CD8-positive, alpha-beta memory T cell (primary cell): ENCODE measurements at regions not wholly inside any gene's neighbourhood (a gene's known extent, or its start where the extent isn't known, plus 50 kb on each side); places are given as distances from the start of the nearest gene placed in this dataset.

Source experiments
- CTCF ChIA-PET: fragments of 350-600 bp; sonication (Branson Sonifier 250); formaldehyde crosslinking; loops from one replicate; lab custom pipeline; 2021; ENCODE audit warnings: antibody characterized with exemption; lab: Charles Lee
- POLR2A ChIA-PET: fragments of 350-600 bp; sonication (Branson Sonifier 250); formaldehyde crosslinking; loops from one replicate; lab custom pipeline; 2021; ENCODE audit warnings: antibody characterized with exemption; lab: Charles Lee
- DNase-seq, 5 donors: peaks; one replicate each; pipeline versions ENCODE4 v3.0.0 to v3.0.0-alpha.2; 2020 to 2022; ENCODE audit warnings: mixed read lengths in 1 of 5
- H3K27ac ChIP-seq: one replicate; pipeline ENCODE4 v1.7.0; 2013; ENCODE audit warnings: low read depth, mild to moderate bottlenecking, low read length, moderate library complexity
- H3K27me3 ChIP-seq: 2 replicates; pipeline ENCODE4 v1.7.0; 2013; ENCODE audit warnings: low read length, mild to moderate bottlenecking; ENCODE audit not compliant: insufficient read depth, poor library complexity, severe bottlenecking
- H3K36me3 ChIP-seq: 2 replicates; pipeline ENCODE4 v1.7.0; 2013; ENCODE audit warnings: mild to moderate bottlenecking, low read length, moderate library complexity; ENCODE audit not compliant: insufficient read depth
- H3K4me1 ChIP-seq: 2 replicates; pipeline ENCODE4 v1.7.0; 2013; ENCODE audit warnings: mild to moderate bottlenecking, low read length, moderate library complexity; ENCODE audit not compliant: insufficient read depth
- H3K4me3 ChIP-seq: 2 replicates; pipeline ENCODE4 v1.7.0; 2013; ENCODE audit warnings: mild to moderate bottlenecking, low read length
- H3K9me3 ChIP-seq: 2 replicates; pipeline ENCODE4 v1.7.0; 2013; ENCODE audit warnings: mild to moderate bottlenecking, low read length
- H3K27ac Mint-ChIP-seq, 8 donors: one replicate each; pipeline ENCODE4 v1.8.0; 2020 to 2021; ENCODE audit warnings: mixed read lengths in 8 of 8, mild to moderate bottlenecking in 6 of 8, inconsistent platforms in 3 of 8, moderate library complexity in 3 of 8
- H3K27me3 Mint-ChIP-seq, 2 donors: one replicate each; pipeline ENCODE4 v1.8.0; 2020 to 2021; ENCODE audit warnings: mixed read lengths in 2 of 2, mild to moderate bottlenecking in 1 of 2, moderate library complexity in 1 of 2
- H3K36me3 Mint-ChIP-seq, 3 donors: one replicate each; pipeline ENCODE4 v1.8.0; 2020 to 2021; ENCODE audit warnings: mixed read lengths in 3 of 3, inconsistent platforms in 1 of 3, mild to moderate bottlenecking in 1 of 3
- H3K4me1 Mint-ChIP-seq, 3 donors: one replicate each; pipeline ENCODE4 v1.8.0; 2020 to 2021; ENCODE audit warnings: mixed read lengths in 3 of 3, inconsistent platforms in 1 of 3, mild to moderate bottlenecking in 1 of 3
- H3K4me3 Mint-ChIP-seq, 7 donors: one replicate each; pipeline ENCODE4 v1.8.0; 2020 to 2021; ENCODE audit warnings: mixed read lengths in 7 of 7, mild to moderate bottlenecking in 6 of 7, moderate library complexity in 4 of 7, inconsistent platforms in 2 of 7
- H3K9me3 Mint-ChIP-seq, 5 donors: one replicate each; pipeline ENCODE4 v1.8.0; 2020 to 2022; ENCODE audit warnings: mixed read lengths in 5 of 5, mild to moderate bottlenecking in 3 of 5, moderate library complexity in 2 of 5, inconsistent platforms in 1 of 5

- no peak for DNase-seq
- Mint-ChIP-seq H3K27me3 (no peaks in the 10 kb centered on the region), H3K27ac (no peak overlapping the region)
Observed at GRCh38 chr5:123876276-123876790, 364.4 kb downstream of the CSNK1G3 start.

GRCh38 chr5:123875561-123876275, 363.7 kb downstream of the CSNK1G3 start:
- H3K4me3 ChIP-seq: no peak overlapping the region
- POLR2A ChIA-PET: no interaction called here
- H3K9me3 Mint-ChIP-seq: peaks cover 0 to 4% (median 2%) of the 10 kb centered on the region in 5 donors
- H3K27ac ChIP-seq: no peak overlapping the region
- H3K27me3 Mint-ChIP-seq: no peaks in the 10 kb centered on the region
- no peaks in the 10 kb centered on the region for H3K4me1 Mint-ChIP-seq
- CTCF ChIA-PET: no interaction called here
- H3K27me3 ChIP-seq: no peaks in the 10 kb centered on the region
- H3K4me3 Mint-ChIP-seq: no peak overlapping the region
- H3K27ac Mint-ChIP-seq: no peak overlapping the region
- no peaks in the 10 kb centered on the region for H3K4me1 ChIP-seq
- no peaks in the 10 kb centered on the region for H3K36me3 ChIP-seq
- no peak for DNase-seq
- no peaks in the 10 kb centered on the region for H3K9me3 ChIP-seq
- H3K36me3 Mint-ChIP-seq: peaks cover 0 to 2% (median 0%) of the 10 kb centered on the region in 3 donors

More at GRCh38 chr5:123876276-123876790, 364.4 kb downstream of the CSNK1G3 start:
- Histone ChIP-seq H3K9me3 (no peaks in the 10 kb centered on the region), H3K27ac (no peak overlapping the region), H3K4me3 (no peak overlapping the region), H3K4me1 (no peaks in the 10 kb centered on the region), H3K36me3 (no peaks in the 10 kb centered on the region), H3K27me3 (no peaks in the 10 kb centered on the region)
- ChIA-PET CTCF (no interaction called here), POLR2A (no interaction called here)
- no peak overlapping the region for H3K4me3 Mint-ChIP-seq
- peaks cover 0 to 9% (median under 1%) of the 10 kb centered on the region in 5 donors for H3K9me3 Mint-ChIP-seq
- H3K4me1 Mint-ChIP-seq: no peaks in the 10 kb centered on the region
- H3K36me3 Mint-ChIP-seq: no peaks in the 10 kb centered on the region

GRCh38 chr5:123874600-123875201, 362.7 kb downstream of the CSNK1G3 start:
- H3K27me3 ChIP-seq: no peaks in the 10 kb centered on the region
- no peaks in the 10 kb centered on the region for H3K27me3 Mint-ChIP-seq
- H3K27ac ChIP-seq: no peak overlapping the region
- ChIA-PET POLR2A (no interaction called here), CTCF (no interaction called here)
- no peak overlapping the region for H3K4me3 Mint-ChIP-seq
- no peaks in the 10 kb centered on the region for H3K36me3 ChIP-seq
- no peaks in the 10 kb centered on the region for H3K9me3 ChIP-seq
- peaks cover 0 to 4% (median 2%) of the 10 kb centered on the region in 5 donors for H3K9me3 Mint-ChIP-seq
- DNase-seq: no peak
- H3K4me1 Mint-ChIP-seq: no peaks in the 10 kb centered on the region
- no peaks in the 10 kb centered on the region for H3K4me1 ChIP-seq
- H3K27ac Mint-ChIP-seq: no peak overlapping the region
- H3K4me3 ChIP-seq: no peak overlapping the region
- peaks cover 0 to 2% (median 0%) of the 10 kb centered on the region in 3 donors for H3K36me3 Mint-ChIP-seq

GRCh38 chr5:123873846-123874245, 361.9 kb downstream of the CSNK1G3 start:
- ChIA-PET POLR2A (no interaction called here), CTCF (no interaction called here)
- peaks cover 0 to 4% (median 2%) of the 10 kb centered on the region in 5 donors for H3K9me3 Mint-ChIP-seq
- Histone ChIP-seq H3K4me3 (no peak overlapping the region), H3K27ac (no peak overlapping the region), H3K36me3 (no peaks in the 10 kb centered on the region), H3K4me1 (no peaks in the 10 kb centered on the region), H3K27me3 (no peaks in the 10 kb centered on the region), H3K9me3 (no peaks in the 10 kb centered on the region)
- no peaks in the 10 kb centered on the region for H3K4me1 Mint-ChIP-seq
- H3K27me3 Mint-ChIP-seq: no peaks in the 10 kb centered on the region
- DNase-seq: no peak
- peaks cover 0 to 2% (median 0%) of the 10 kb centered on the region in 3 donors for H3K36me3 Mint-ChIP-seq
- H3K4me3 Mint-ChIP-seq: no peak overlapping the region
- no peak overlapping the region for H3K27ac Mint-ChIP-seq

- no peaks in the 10 kb centered on the region for H3K9me3 ChIP-seq
- Mint-ChIP-seq H3K9me3 (peaks cover 0 to 8% (median 4%) of the 10 kb centered on the region in 5 donors), H3K36me3 (peaks cover 0 to 2% (median 0%) of the 10 kb centered on the region in 3 donors), H3K4me1 (no peaks in the 10 kb centered on the region), H3K27me3 (no peaks in the 10 kb centered on the region), H3K27ac (no peak overlapping the region), H3K4me3 (no peak overlapping the region)
- no peak overlapping the region for H3K27ac ChIP-seq
- POLR2A ChIA-PET: no interaction called here
- H3K4me1 ChIP-seq: no peaks in the 10 kb centered on the region
- no peak overlapping the region for H3K4me3 ChIP-seq
- CTCF ChIA-PET: no interaction called here
- H3K27me3 ChIP-seq: no peaks in the 10 kb centered on the region
- no peaks in the 10 kb centered on the region for H3K36me3 ChIP-seq
- DNase-seq: no peak
Observed at GRCh38 chr5:123871373-123871772, 359.4 kb downstream of the CSNK1G3 start.

GRCh38 chr5:123868881-123869280, 356.9 kb downstream of the CSNK1G3 start:
- CTCF ChIA-PET: interaction anchor here (0.7 kb wide), 1 partner anchor 13 kb away, joined by 3 read pairs; no protein-coding TSS in a partner anchor

GRCh38 chr5:123868267-123868666, 356.3 kb downstream of the CSNK1G3 start:
- no peaks in the 10 kb centered on the region for H3K27me3 ChIP-seq
- Mint-ChIP-seq H3K36me3 (peaks cover 0 to 2% (median 0%) of the 10 kb centered on the region in 3 donors), H3K9me3 (peaks cover 2 to 8% (median 5%) of the 10 kb centered on the region in 5 donors), H3K4me1 (no peaks in the 10 kb centered on the region), H3K27ac (no peak overlapping the region), H3K27me3 (no peaks in the 10 kb centered on the region), H3K4me3 (no peak overlapping the region)
- H3K27ac ChIP-seq: no peak overlapping the region
- DNase-seq: no peak
- ChIA-PET CTCF (interaction anchor here (0.7 kb wide), 2 partner anchors 12 to 51 kb away, joined by 3 read pairs; no protein-coding TSS in a partner anchor), POLR2A (no interaction called here)
- H3K9me3 ChIP-seq: no peaks in the 10 kb centered on the region
- H3K4me3 ChIP-seq: no peak overlapping the region
- no peaks in the 10 kb centered on the region for H3K4me1 ChIP-seq
- no peaks in the 10 kb centered on the region for H3K36me3 ChIP-seq

More at GRCh38 chr5:123868881-123869280, 356.9 kb downstream of the CSNK1G3 start:
- no peaks in the 10 kb centered on the region for H3K27me3 Mint-ChIP-seq
- H3K4me3 Mint-ChIP-seq: no peak overlapping the region
- Histone ChIP-seq H3K4me3 (no peak overlapping the region), H3K36me3 (no peaks in the 10 kb centered on the region), H3K4me1 (no peaks in the 10 kb centered on the region), H3K27ac (no peak overlapping the region), H3K27me3 (no peaks in the 10 kb centered on the region), H3K9me3 (no peaks in the 10 kb centered on the region)
- peaks cover 0 to 2% (median 0%) of the 10 kb centered on the region in 3 donors for H3K36me3 Mint-ChIP-seq
- no peaks in the 10 kb centered on the region for H3K4me1 Mint-ChIP-seq
- POLR2A ChIA-PET: no interaction called here
- no peak overlapping the region for H3K27ac Mint-ChIP-seq
- peaks cover 2 to 8% (median 5%) of the 10 kb centered on the region in 5 donors for H3K9me3 Mint-ChIP-seq
- no peak for DNase-seq

- POLR2A ChIA-PET: no interaction called here
- Histone ChIP-seq H3K9me3 (no peaks in the 10 kb centered on the region), H3K27me3 (no peaks in the 10 kb centered on the region), H3K4me3 (no peak overlapping the region), H3K4me1 (no peaks in the 10 kb centered on the region), H3K36me3 (no peaks in the 10 kb centered on the region), H3K27ac (no peak overlapping the region)
- Mint-ChIP-seq H3K4me1 (no peaks in the 10 kb centered on the region), H3K27me3 (no peaks in the 10 kb centered on the region), H3K36me3 (no peaks in the 10 kb centered on the region), H3K4me3 (no peak overlapping the region), H3K27ac (no peak overlapping the region), H3K9me3 (peaks cover 2 to 5% (median 4%) of the 10 kb centered on the region in 5 donors)
- CTCF ChIA-PET: no interaction called here
- DNase-seq: no peak
Observed at GRCh38 chr5:123865641-123866040, 353.7 kb downstream of the CSNK1G3 start.
